Sigmoid colon (tissue), 6 donors: ENCODE measurements at regions not wholly inside any gene's neighbourhood (a gene's known extent, or its start where the extent isn't known, plus 50 kb on each side); places are given as distances from the start of the nearest gene placed in this dataset.

Experiments used
- DNase-seq: peaks from one replicate; pipeline ENCODE4 v3.0.0-alpha.2; 2019
- H3K27ac ChIP-seq, 4 donors: fragments of 200-600 bp; sonication (generic); one replicate each; pipeline ENCODE4 v1.5.1; 2016 to 2019; ENCODE audit warnings: mild to moderate bottlenecking in 1 of 4
- H3K27me3 ChIP-seq, 3 donors: fragments of 200-600 bp; sonication (generic); one replicate each; pipeline ENCODE4 v1.5.1; 2019; ENCODE audit warnings: mild to moderate bottlenecking in 1 of 3
- H3K36me3 ChIP-seq, 4 donors: fragments of 200-600 bp; sonication (generic); one replicate each; pipeline ENCODE4 v1.5.1; 2016 to 2019
- H3K4me1 ChIP-seq, 4 donors: fragments of 200-600 bp; sonication (generic); one replicate each; pipeline ENCODE4 v1.5.1; 2017 to 2019
- H3K4me3 ChIP-seq, 4 donors: fragments of 200-600 bp; sonication (generic); one replicate each; pipeline ENCODE4 v1.5.1; 2017 to 2019; ENCODE audit warnings: mild to moderate bottlenecking in 2 of 4, moderate library complexity in 1 of 4
- H3K9me3 ChIP-seq, 4 donors: fragments of 200-600 bp in 3 of 4; sonication (generic) in 3 of 4; one replicate each; pipeline versions ENCODE4 v1.5.1 to v1.6.1; 2013 to 2019
- EP300 ChIP-seq, 4 donors: sonication (generic); formaldehyde crosslinking; IDR thresholded peaks; one replicate each; pipeline ENCODE4 v1.6.1; 2017; ENCODE audit warnings: antibody characterized with exemption in 4 of 4
- POLR2A ChIP-seq, 2 donors: fragments of 450-650 bp; IDR thresholded peaks; one replicate each; pipeline ENCODE4 v1.6.1; 2016; ENCODE audit warnings: antibody characterized with exemption in 2 of 2, mild to moderate bottlenecking in 2 of 2, moderate library complexity in 2 of 2
- POLR2AphosphoS5 ChIP-seq, 4 donors: sonication (generic); formaldehyde crosslinking; IDR thresholded peaks; one replicate each; pipeline ENCODE4 v1.6.1; 2017; ENCODE audit warnings: antibody characterized with exemption in 4 of 4
- WGBS, 2 donors: extraction: QIAGEN DNeasy Blood & Tissue Kit; methylation state at CpG; one replicate each; pipeline ENCODE4 v1.1.7; 2013; 5-methylcytosine and 5-hydroxymethylcytosine counted together
- intact Hi-C: fragments of 100-400 bp; cut with DNase I; formaldehyde crosslinking; loops from one replicate; pipeline ENCODE4 v1.15.1; 2023
- TF ChIP-seq, protein P1 (sequence below), 4 experiments: fragments of 450-650 bp in 3 of 4; fragments of 200-600 bp in 1 of 4; IDR thresholded peaks; one replicate each; pipeline ENCODE4 v1.5.1; 2016 to 2019; ENCODE audit warnings: antibody characterized with exemption in 4 of 4, mild to moderate bottlenecking in 3 of 4, moderate library complexity in 2 of 4
- donor health status: healthy with polysubstance abuse.
- donor health status: healthy.

DNA sequence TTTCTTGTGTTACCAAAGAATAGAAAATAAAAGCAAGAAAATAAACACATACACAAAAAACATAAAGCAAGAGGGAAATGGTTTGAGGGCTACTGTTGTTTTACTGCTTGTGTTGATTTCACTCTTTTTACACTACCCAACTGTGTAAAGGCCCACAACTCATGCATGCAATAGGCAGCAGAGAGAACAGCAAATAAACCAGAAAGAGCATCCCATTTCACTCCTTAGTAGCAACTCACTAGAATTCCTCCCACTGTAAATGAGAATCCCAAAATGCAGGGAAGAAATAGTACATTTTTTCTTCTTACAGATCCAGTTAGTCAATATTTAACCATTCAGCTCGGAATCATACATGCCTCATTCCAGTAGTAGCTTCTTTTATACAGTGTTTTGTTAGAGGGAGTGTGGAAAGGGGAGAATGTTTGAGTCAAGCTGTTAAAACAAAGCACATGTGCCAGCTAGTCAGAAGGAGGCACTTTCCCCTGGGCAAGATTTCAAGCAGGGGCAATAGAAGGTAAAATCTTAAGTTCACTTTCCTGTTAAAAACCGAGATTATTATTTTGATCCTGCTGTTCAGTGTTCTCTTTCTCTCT is 147.2 kb upstream of the FAM98A start:
- WGBS, 2 donors: 35 to 40% methylated on average over 2 of the region's 2 CpGs

DNA sequence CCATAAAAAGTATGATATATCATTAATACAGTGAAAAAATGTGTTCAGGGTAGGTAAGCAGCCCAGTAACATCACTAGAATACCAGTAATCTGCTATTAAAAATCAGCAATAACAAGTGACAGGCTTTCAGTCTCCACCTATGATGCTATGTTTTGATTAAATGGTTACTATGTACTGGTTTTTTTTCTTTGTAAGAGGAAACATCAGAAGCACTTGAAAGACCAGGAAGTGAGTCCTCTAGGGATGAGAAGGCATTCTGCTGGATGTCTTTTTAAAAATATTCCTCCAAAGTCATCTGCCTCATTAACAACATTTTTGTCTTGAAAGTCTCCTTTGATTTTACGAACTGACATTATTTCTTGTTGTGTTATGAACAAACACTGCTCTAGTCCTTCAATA is 136.0 kb upstream of the FAM98A start:
- DNase-seq: no peak
- Histone ChIP-seq H3K4me3 (no peak overlapping the region), H3K36me3 (no peaks in the 10 kb centered on the region), H3K9me3 (no peaks in the 10 kb centered on the region), H3K27me3 (no peaks in the 10 kb centered on the region), H3K4me1 (no peaks in the 10 kb centered on the region), H3K27ac (no peak overlapping the region)
- 75 to 80% methylated on average over 1 of the region's 1 CpG for WGBS, 2 donors
- TF ChIP-seq, protein P1, sequence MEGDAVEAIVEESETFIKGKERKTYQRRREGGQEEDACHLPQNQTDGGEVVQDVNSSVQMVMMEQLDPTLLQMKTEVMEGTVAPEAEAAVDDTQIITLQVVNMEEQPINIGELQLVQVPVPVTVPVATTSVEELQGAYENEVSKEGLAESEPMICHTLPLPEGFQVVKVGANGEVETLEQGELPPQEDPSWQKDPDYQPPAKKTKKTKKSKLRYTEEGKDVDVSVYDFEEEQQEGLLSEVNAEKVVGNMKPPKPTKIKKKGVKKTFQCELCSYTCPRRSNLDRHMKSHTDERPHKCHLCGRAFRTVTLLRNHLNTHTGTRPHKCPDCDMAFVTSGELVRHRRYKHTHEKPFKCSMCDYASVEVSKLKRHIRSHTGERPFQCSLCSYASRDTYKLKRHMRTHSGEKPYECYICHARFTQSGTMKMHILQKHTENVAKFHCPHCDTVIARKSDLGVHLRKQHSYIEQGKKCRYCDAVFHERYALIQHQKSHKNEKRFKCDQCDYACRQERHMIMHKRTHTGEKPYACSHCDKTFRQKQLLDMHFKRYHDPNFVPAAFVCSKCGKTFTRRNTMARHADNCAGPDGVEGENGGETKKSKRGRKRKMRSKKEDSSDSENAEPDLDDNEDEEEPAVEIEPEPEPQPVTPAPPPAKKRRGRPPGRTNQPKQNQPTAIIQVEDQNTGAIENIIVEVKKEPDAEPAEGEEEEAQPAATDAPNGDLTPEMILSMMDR (IDR thresholded peaks at IDR 0.05): no peak
- TF ChIP-seq POLR2AphosphoS5 (IDR thresholded peaks at IDR 0.05) (no peak), EP300 (IDR thresholded peaks at IDR 0.05) (no peak), POLR2A (IDR thresholded peaks at IDR 0.05) (no peak)
- intact Hi-C loops: no loop called here

More for the DNA sequence above, 147.2 kb upstream of the FAM98A start:
- DNase-seq: no peak
- no peaks in the 10 kb centered on the region for H3K27me3 ChIP-seq
- no peaks in the 10 kb centered on the region for H3K36me3 ChIP-seq
- TF ChIP-seq POLR2A (IDR thresholded peaks at IDR 0.05): no peak
- TF ChIP-seq, protein P1 (IDR thresholded peaks at IDR 0.05): no peak
- TF ChIP-seq POLR2AphosphoS5 (IDR thresholded peaks at IDR 0.05): no peak
- no peak for TF ChIP-seq EP300 (IDR thresholded peaks at IDR 0.05)
- no peak overlapping the region for H3K27ac ChIP-seq
- no peaks in the 10 kb centered on the region for H3K4me1 ChIP-seq
- H3K9me3 ChIP-seq: peaks cover 0 to 3% (median 0%) of the 10 kb centered on the region in 4 donors
- intact Hi-C loops: no loop called here
- H3K4me3 ChIP-seq: no peak overlapping the region

DNA sequence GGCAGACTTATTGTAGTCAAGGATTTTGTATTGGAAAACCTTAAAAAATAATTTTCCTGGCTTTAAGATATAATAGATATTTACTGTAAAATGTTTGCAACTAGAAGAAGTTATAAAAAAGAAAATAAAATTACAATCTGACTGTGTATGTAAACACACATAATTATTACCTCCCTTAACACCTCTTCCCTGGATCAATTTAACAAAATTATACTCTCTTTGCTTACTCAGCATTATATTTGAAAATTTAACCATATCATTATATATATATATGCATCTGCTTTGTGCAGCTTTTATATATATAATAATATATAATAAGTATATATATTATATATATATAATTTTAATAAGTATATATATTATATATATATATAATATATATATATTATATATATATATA is 131.7 kb upstream of the FAM98A start:
- Histone ChIP-seq H3K27ac (no peak overlapping the region), H3K27me3 (no peaks in the 10 kb centered on the region), H3K36me3 (no peaks in the 10 kb centered on the region), H3K9me3 (peaks cover 0 to 6% (median 0%) of the 10 kb centered on the region in 4 donors), H3K4me1 (no peaks in the 10 kb centered on the region), H3K4me3 (no peak overlapping the region)
- no peak for TF ChIP-seq EP300 (IDR thresholded peaks at IDR 0.05)
- no peak for TF ChIP-seq POLR2AphosphoS5 (IDR thresholded peaks at IDR 0.05)
- TF ChIP-seq, protein P1 (IDR thresholded peaks at IDR 0.05): no peak
- TF ChIP-seq POLR2A (IDR thresholded peaks at IDR 0.05): no peak
- intact Hi-C loops: no loop called here
- no peak for DNase-seq

DNA sequence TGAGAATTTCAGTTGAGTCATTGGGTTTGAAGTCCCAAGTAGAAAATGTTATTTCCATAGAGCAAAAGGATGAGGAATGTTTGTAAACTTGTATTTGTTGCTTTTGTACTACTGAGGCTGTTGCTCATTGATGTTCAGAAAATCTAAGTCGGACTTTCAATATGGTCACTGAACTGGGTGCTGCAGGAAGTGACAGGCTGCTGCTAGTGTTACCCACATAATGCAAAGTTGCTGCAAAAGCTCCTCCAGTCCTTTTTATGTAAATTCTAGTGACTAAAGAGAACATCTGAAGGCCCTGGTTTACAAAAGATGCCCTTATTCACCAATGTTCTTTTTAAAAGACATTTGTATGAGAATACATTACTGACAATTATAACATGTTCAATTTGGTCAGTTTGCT is 131.1 kb upstream of the FAM98A start:
- DNase-seq: no peak
- 78 to 83% methylated on average over 1 of the region's 1 CpG for whole genome bisulfite sequencing, 2 donors
- TF ChIP-seq EP300 (IDR thresholded peaks at IDR 0.05) (no peak), POLR2AphosphoS5 (IDR thresholded peaks at IDR 0.05) (no peak), POLR2A (IDR thresholded peaks at IDR 0.05) (no peak)
- TF ChIP-seq, protein P1 (IDR thresholded peaks at IDR 0.05): no peak
- H3K27me3 ChIP-seq: no peaks in the 10 kb centered on the region
- peaks cover 0 to 6% (median 0%) of the 10 kb centered on the region in 4 donors for H3K9me3 ChIP-seq
- H3K4me3 ChIP-seq: no peak overlapping the region
- intact Hi-C loops: no loop called here
- H3K4me1 ChIP-seq: no peaks in the 10 kb centered on the region
- no peaks in the 10 kb centered on the region for H3K36me3 ChIP-seq
- no peak overlapping the region for H3K27ac ChIP-seq

DNA sequence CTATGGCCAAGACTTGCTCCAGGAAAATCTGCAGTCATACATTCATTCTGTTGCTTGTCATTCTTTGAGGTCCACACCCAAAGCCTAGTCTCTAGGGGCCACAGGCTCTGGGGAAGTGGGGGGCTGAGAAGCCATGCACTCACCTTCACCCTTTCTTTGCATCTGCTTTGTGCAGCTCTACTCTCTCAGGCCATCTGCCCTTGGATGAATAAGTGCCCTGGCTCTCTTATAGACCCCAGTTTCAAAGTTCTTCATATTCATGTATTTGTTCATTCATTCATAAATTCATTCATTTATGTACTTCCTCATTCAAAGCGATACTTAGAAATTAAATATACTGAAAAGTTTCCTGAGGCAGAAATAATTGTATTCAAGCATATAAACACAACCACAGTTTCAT is 130.3 kb upstream of the FAM98A start:
- H3K4me3 ChIP-seq: no peak overlapping the region
- H3K36me3 ChIP-seq: no peaks in the 10 kb centered on the region
- H3K27me3 ChIP-seq: no peaks in the 10 kb centered on the region
- DNase-seq: no peak
- WGBS, 2 donors: 84 to 95% methylated on average over 1 of the region's 1 CpG
- H3K4me1 ChIP-seq: no peaks in the 10 kb centered on the region
- H3K9me3 ChIP-seq: peaks cover 0 to 6% (median 0%) of the 10 kb centered on the region in 4 donors
- no peak for TF ChIP-seq EP300 (IDR thresholded peaks at IDR 0.05)
- no peak for TF ChIP-seq POLR2A (IDR thresholded peaks at IDR 0.05)
- TF ChIP-seq, protein P1 (IDR thresholded peaks at IDR 0.05): no peak
- no peak for TF ChIP-seq POLR2AphosphoS5 (IDR thresholded peaks at IDR 0.05)
- no peak overlapping the region for H3K27ac ChIP-seq
- intact Hi-C loops: no loop called here
